Left forelimb (tissue), 1 donor: ENCODE measurements at regions not wholly inside any gene's neighbourhood (a gene's known extent, or its start where the extent isn't known, plus 50 kb on each side); places are given as distances from the start of the nearest gene placed in this dataset.

Experiments used
- DNase-seq: peaks from one replicate; pipeline ENCODE4 v3.0.0-alpha.2; 2018; ENCODE audit warnings: low spot score

DNA sequence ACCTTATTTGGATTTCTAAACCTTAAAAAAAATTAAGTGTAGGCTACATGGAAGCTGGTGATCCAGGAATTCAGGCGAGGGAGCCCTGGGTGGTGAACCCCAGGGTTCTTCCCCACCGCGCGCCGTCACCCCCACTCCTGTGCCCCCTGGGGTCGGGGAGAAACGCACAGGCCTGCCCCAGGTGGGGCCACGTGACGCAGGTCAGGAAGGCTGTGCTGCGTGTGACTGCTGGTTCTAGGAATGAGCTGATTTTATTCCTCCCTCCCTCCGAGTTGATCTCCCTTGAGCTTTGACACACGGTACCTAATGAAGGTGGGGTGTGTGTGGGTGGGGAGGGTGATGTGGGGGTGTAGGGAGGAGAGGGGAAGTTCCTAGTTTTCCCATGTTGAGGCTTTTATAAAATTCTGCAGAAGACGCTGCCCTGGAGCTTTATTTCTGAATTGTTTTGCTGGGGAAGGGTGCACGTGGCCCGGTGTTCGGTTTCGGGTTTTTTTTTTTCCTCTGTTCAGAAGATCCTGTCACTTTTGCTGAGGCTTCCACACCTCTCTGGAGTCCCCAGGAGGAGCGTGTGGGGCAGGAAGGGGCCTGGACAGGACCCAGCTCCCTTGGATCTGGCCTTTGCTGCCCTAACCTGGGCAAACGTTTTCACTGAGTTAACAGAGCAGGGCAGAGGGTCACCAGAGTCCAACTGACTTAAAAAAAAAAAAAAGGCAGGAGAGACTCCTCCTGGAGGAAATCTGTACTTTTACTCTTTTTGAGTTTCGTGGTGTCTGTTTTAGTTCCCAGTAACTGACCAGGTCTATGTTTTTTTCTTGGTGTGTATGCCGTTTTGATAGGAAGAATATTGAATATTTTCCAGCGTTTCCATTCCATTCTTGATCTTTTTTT, 55.8 kb upstream of the GSE1 start:
- DNase-seq, result no peak

DNA sequence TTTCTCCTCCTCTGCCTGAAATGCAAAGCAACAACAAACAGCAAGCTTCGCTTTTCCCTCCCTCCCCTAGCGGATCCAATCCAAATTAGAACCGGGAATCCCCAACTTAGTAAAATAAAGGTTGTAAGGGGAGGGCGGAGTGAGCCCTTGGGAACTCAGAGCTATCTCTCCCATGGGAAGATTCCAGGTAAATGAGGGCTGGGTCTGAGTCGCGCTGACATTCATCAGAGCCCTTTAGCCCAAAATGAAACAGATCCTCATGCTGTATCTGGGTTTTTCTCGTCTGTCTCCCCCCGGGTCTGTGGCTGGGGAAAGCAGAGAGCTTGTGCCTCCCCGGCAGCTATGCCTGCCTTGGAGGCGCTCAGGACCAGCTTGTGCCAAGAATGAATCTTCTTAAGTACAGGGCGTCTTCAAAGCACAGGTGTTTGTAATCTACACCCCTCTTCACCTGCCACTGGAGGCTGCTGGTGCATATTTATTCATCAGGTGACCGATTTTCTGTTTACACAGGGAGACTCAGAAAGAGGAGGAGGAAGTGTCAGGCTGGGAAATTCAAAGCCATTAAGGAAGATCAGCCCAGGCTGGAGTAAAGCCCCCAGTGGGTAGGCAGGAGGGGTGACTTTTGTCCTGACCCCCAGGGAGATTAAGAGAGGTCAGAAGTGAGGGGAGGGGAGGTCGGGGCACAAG, 55.0 kb upstream of the GSE1 start:
- no peak for DNase-seq

DNA sequence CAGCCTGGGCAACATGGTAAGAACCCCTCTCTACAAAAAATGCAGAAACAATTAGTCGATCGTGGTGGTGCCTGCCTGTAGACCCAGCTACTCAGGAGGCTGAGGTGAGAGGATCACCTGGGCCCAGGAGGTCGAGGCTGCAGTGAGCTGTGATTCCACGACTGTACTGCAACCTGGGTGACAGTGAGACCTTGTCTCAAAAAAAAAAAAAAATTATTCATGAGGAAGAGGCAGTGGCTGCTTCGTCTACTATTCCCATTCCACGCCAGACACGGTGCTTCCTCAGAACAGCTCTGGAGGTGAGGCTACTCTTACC, 52.2 kb upstream of the GSE1 start:
- no peak for DNase-seq

DNA sequence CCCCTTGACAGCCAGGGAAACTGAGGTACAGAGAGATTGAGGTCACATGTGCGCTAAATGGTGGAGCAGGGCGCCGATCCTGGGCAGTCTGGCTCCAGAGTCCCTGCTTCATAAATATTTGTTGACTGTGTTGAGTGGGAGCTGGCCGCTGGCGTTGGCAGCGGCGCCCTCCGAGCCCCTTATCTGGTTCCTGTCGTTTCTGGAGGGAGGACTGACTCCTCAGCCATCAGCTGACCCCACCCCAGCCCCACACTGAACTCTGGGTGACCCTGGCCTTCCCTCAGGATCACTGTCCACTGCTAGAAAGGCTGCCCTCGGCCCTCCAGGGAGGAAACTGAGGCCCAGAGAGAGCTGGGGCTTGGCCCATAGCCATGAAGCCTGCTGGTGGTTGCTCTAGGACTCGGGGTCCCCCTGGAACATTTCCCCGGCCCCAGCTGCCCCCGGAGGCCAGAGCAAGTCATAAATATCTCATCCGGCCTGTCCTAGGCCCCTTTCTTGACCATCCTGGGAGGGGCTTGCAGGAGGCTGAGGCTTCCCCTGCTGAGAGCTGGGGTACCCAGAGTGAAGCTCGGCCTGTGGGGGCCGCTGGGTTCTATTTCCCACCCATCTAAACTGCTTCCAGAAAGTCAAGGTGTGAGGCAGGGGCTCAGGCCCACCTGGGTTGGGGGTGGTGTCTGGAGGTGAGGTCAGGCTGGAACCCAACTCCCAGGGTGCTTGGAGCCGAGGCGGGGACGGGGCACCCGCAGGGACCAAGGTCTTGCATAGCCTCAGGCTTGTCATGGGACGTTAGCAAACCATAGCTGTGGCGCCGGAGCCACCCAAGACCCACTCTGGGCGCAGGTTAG, 51.7 kb upstream of the GSE1 start:
- DNase-seq, result no peak

DNA sequence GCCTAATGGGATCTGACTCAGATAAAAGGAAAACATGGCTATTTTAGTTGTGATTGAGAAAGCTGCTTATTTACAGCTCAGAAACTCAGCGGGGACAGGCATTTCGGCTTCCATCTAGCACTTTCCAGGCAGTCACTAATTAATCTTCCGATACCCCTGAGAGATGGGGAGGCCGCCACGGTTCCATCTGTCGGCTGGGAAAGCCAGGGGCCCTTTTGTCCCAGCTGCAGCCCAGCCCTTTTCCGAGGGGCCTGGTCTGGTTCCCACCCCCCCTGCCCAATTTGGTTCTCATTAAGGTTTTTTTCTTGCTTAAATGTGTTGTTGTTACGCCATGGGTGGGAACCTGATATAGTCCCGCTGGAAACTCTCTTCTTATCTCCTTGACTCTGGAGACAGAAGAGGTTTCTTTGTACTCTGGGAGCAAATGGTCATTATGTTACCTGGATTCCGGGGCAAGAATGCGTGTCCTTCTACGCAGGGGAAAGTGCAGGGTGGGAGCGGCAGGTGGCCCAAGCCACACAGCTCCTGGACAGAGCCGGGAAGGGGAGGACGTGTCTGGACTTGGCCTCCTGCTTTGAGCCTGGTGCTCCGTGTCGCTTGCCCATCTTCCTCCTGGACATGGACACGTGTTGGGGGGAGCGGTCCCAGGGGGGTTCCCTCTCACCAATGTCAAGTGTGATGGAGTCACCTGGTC, 50.9 kb upstream of the GSE1 start:
- DNase-seq, result no peak

DNA sequence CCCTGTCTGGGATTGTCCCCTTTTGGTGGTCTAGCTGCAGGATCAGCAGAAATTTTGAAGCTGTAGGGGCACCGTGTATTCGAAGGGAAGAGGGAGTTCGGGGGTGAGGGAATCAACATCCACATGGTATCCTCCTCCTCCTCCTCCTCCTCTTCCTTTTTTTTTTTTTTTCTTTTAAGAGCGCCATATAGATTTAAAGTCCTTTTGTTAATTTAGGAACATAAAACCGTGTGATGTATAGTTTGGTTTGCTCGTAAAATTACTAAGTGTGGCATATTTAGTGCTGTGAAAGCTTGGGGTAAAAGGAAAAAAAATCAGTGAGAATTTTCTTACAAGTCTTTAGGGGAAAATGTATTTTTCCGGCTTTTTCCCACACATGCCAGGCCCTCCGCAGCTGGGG, 50.1 kb upstream of the GSE1 start:
- no peak for DNase-seq
